Ectodermal cell (in vitro differentiated cells): ENCODE measurements at regions not wholly inside any gene's neighbourhood (a gene's known extent, or its start where the extent isn't known, plus 50 kb on each side); places are given as distances from the start of the nearest gene placed in this dataset.

Experiments used
- H3K27ac ChIP-seq: 2 replicates; pipeline ENCODE4 v1.7.0; 2013; ENCODE audit warnings: mild to moderate bottlenecking, low read depth, low read length; ENCODE audit not compliant: insufficient read depth, poor library complexity, severe bottlenecking
- H3K27me3 ChIP-seq: 2 replicates; pipeline ENCODE4 v1.7.0; 2013; ENCODE audit warnings: mild to moderate bottlenecking, low read length; ENCODE audit not compliant: insufficient read depth, control insufficient read depth, poor library complexity, severe bottlenecking
- H3K36me3 ChIP-seq: one replicate; pipeline ENCODE4 v1.7.0; 2013; ENCODE audit warnings: low read length; ENCODE audit not compliant: control insufficient read depth, insufficient read depth
- H3K4me1 ChIP-seq: one replicate; pipeline ENCODE4 v1.7.0; 2013; ENCODE audit warnings: low read length; ENCODE audit not compliant: control insufficient read depth, insufficient read depth
- H3K4me3 ChIP-seq: 2 replicates; pipeline ENCODE4 v1.7.0; 2013; ENCODE audit warnings: low read depth, low read length, control low read depth; ENCODE audit not compliant: insufficient read depth
- H3K9me3 ChIP-seq: 2 replicates; pipeline ENCODE4 v1.7.0; 2013; ENCODE audit warnings: mild to moderate bottlenecking, low read length, moderate library complexity; ENCODE audit not compliant: control insufficient read depth
- WGBS, 2 experiments: methylation state at CpG; one replicate each; pipeline ENCODE4 v1.1.7; 2013; ENCODE audit warnings: missing lambda C conversion rate in 2 of 2; 5-methylcytosine and 5-hydroxymethylcytosine counted together

DNA sequence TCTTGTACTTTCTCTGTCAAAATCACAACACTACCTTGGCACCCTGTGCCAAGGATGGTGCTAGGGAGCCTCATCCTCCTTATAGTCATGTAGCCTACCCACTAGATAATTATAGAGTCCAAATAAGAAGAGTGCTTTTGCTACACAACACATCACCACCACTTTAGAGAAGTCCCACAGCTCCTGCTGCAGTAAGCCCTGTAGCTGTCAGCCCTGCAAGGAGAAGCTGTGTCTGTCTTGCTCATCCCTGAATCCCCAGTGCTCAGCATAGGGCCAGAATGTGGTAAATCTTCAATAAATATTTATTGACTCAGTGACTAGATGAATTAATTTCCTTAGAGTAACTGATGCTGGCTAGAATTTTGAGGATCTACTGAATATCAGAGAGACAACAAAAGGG is 190.8 kb downstream of the ZNF621 start:
- H3K4me1 ChIP-seq: no peaks in the 10 kb centered on the region
- H3K27ac ChIP-seq: no peak overlapping the region
- no peak overlapping the region for H3K4me3 ChIP-seq
- H3K9me3 ChIP-seq: no peaks in the 10 kb centered on the region
- H3K36me3 ChIP-seq: no peaks in the 10 kb centered on the region
- no peaks in the 10 kb centered on the region for H3K27me3 ChIP-seq

DNA sequence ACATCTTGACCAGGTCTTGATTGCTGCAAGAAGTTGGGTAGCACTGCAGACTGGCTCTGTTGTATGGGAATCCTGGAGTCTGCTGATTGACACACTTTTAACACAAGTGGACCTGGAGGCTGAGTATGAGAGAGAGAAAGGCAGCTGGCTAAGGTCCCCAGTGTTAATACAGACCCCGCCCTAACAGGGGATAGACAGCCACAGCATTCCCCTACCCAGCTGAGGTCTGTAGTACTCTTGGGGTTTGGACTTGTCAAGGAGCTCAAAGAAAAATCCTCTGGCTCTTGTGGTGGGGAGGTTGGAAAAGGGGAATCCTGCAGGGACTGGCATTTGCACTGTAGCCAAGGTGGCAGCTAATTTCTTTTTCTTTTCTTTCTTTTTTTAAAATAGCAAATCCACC is 192.7 kb downstream of the ZNF621 start:
- H3K4me1 ChIP-seq: no peaks in the 10 kb centered on the region
- no peaks in the 10 kb centered on the region for H3K27me3 ChIP-seq
- 82% methylated on average over 1 of the region's 1 CpG; no CpG with 5 or more reads in 1 of the 2 experiments for WGBS, 2 experiments
- no peak overlapping the region for H3K4me3 ChIP-seq
- no peak overlapping the region for H3K27ac ChIP-seq
- no peaks in the 10 kb centered on the region for H3K36me3 ChIP-seq
- H3K9me3 ChIP-seq: no peaks in the 10 kb centered on the region

DNA sequence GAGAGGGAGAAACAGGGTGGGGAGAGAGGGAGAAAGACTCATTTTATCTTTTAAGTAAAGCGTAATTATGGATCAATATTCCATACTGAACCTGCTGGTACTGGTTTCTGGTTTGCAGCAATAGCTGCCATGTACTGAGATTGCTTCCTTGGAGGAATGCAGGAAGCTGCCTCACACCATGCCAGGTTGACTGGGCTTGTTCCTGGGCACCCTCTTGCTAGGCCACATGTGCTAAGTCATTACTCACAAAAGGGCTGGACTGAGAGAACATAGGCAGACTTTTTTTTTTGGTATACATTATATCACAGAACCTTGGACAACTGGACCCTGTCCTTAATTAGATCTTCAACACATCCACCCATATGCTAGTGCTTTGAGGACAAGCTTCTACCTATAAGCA is 193.4 kb downstream of the ZNF621 start:
- WGBS, 2 experiments: 100% methylated on average over 1 of the region's 1 CpG

DNA sequence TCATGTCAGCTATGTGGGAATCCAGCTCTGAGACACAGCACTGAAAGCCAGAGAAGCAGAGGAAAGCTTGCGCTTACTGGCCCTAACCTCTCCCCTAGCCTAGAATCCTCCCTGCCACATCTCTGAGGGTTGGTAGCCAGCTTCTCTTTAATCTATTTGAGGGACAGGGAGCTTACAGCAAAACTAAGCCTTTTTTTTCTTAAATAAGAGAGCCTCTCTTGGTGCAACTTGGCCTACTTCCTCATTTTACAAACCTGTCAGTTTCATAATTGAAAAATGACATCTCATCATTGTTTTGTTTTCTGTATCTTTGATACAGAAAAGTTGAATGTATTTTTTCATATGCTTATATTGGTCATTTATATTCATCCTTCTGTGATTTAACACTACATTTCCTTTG is 193.9 kb downstream of the ZNF621 start:
- H3K27ac ChIP-seq: no peak overlapping the region
- H3K27me3 ChIP-seq: no peaks in the 10 kb centered on the region
- H3K36me3 ChIP-seq: no peaks in the 10 kb centered on the region
- no peak overlapping the region for H3K4me3 ChIP-seq
- WGBS, 2 experiments: 91 to 97% methylated on average over 1 of the region's 1 CpG
- H3K9me3 ChIP-seq: no peaks in the 10 kb centered on the region
- no peaks in the 10 kb centered on the region for H3K4me1 ChIP-seq

More for the DNA sequence above, 193.4 kb downstream of the ZNF621 start:
- Histone ChIP-seq H3K9me3 (no peaks in the 10 kb centered on the region), H3K27me3 (no peaks in the 10 kb centered on the region), H3K27ac (no peak overlapping the region), H3K4me3 (no peak overlapping the region), H3K36me3 (no peaks in the 10 kb centered on the region), H3K4me1 (no peaks in the 10 kb centered on the region)

DNA sequence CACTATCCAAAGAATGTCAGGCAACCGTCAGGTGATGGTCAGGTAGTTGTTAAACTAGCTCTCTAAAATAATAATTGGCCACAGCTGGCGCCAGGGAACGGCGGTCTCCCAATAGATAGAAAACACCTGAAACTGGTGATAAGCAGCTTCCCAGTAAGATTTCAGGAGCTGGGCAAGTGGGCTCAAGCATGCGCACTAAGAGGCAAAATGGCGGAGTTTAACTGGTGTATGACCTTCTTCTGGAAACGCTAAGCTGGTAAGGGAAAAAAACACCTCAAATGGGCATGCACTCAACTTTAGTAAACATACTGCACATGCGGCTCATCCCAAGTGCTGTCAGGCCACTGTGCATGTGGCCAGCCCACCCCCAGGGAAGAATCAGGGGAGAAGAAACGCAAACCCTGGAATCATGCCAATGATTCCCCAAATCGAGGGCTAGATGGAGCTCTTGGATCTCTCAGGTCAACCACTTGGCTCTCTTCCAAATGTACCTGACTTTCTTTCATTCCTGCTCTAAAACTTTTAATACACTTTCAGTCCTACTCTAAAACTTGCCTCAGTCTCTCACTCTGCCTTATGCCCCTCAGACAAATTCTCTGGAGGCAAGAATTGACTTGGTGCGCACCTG is 195.0 kb downstream of the ZNF621 start:
- 89 to 91% methylated on average over 11 of the region's 11 CpGs for WGBS, 2 experiments
- Histone ChIP-seq H3K4me1 (no peaks in the 10 kb centered on the region), H3K9me3 (no peaks in the 10 kb centered on the region), H3K27ac (no peak overlapping the region), H3K36me3 (no peaks in the 10 kb centered on the region), H3K27me3 (no peaks in the 10 kb centered on the region), H3K4me3 (no peak overlapping the region)

DNA sequence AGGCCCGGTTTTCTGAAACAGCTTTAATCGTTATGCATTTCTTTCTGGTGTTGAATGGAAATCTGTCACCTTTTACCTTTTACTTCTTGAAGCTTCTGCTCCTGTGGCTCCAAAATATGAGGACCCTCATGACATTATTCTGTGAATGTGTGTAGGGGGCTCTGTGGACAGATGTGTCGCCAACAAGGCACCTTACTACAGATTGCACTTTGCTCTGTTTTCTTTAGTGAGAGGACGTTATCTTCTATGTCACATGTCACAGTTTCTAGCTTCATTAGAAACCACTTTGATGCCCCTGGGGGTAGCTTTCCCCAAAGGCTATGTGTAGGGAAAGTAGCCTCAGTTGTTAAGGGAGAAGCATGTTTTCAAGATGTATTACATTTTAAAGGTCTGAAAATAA is 195.6 kb downstream of the ZNF621 start:
- Histone ChIP-seq H3K27ac (no peak overlapping the region), H3K9me3 (no peaks in the 10 kb centered on the region), H3K27me3 (no peaks in the 10 kb centered on the region), H3K4me1 (no peaks in the 10 kb centered on the region), H3K4me3 (no peak overlapping the region), H3K36me3 (no peaks in the 10 kb centered on the region)
- 93 to 94% methylated on average over 3 to 4 of the region's 4 CpGs for WGBS, 2 experiments

DNA sequence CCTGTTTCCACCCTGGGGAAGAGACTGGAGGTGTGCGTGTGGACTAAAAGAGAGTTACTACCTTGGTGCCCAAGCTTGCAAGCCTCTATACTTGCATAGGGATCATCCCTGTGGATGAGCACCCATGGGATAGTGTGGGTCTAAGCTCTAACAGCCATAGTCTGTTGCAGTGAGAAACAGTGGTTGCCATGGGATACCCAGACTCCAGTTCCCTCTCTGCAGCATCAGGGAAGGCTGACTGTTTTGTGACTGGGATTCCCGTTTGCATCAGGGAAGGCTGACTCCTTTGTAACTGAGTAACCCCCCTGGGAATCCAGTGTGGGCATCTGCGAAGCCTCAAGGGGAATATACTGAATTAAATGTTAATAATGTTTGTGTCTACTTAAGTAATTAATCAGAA is 196.1 kb downstream of the ZNF621 start:
- Histone ChIP-seq H3K27ac (no peak overlapping the region), H3K36me3 (no peaks in the 10 kb centered on the region), H3K4me3 (no peak overlapping the region), H3K9me3 (no peaks in the 10 kb centered on the region), H3K4me1 (no peaks in the 10 kb centered on the region), H3K27me3 (no peaks in the 10 kb centered on the region)
- 68 to 71% methylated on average over 3 of the region's 3 CpGs for WGBS, 2 experiments

DNA sequence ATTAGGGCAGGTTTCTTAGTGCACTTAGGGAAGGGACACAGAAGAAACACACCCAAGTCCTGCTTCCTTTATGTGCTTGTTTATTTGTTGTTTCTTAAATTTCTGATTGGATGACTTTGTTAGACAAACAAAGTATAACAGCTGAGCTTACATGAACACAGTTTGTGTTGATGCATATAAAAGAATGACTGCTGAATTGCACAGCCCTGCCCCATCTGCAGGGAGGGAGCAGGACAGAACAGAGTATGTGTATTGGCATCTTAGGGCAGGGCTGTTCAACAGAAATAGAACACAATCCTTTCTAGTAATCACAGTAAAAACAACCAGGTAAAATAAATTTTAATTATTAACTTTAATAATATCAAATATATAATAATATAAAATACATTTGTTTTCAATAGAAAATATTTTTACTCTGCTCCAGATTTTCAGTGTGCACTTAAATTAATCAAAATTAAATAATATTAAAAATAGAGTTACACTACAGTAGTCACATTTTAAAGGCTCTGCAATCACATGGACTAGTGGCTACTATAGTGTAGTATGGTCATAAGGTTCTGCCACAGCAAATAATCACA is 198.4 kb downstream of the ZNF621 start:
- H3K36me3 ChIP-seq: no peaks in the 10 kb centered on the region
- no peaks in the 10 kb centered on the region for H3K9me3 ChIP-seq
- no peaks in the 10 kb centered on the region for H3K4me1 ChIP-seq
- H3K27me3 ChIP-seq: no peaks in the 10 kb centered on the region
- H3K4me3 ChIP-seq: no peak overlapping the region
- H3K27ac ChIP-seq: no peak overlapping the region

DNA sequence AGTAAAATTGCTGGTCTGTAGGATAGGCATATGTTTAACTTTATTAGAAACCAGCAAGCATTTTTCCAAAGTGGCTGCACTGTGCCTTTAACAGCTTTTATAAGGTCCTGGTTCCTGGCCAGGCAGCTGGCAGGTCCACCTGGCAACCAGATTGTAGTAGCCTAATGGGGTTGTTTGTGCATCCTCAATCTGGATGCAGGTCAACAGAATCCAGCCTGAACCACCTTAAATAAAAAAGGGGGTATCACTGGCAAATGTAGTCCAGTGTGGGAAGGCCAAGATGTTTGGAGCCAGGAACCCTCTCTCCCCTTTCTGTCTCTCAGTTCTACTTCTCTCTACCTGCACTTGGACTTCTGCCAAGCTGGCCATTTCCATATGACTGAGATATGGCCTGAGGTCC is 200.3 kb downstream of the ZNF621 start:
- Histone ChIP-seq H3K4me1 (no peaks in the 10 kb centered on the region), H3K36me3 (no peaks in the 10 kb centered on the region), H3K27ac (no peak overlapping the region), H3K4me3 (no peak overlapping the region), H3K27me3 (no peaks in the 10 kb centered on the region), H3K9me3 (no peaks in the 10 kb centered on the region)

DNA sequence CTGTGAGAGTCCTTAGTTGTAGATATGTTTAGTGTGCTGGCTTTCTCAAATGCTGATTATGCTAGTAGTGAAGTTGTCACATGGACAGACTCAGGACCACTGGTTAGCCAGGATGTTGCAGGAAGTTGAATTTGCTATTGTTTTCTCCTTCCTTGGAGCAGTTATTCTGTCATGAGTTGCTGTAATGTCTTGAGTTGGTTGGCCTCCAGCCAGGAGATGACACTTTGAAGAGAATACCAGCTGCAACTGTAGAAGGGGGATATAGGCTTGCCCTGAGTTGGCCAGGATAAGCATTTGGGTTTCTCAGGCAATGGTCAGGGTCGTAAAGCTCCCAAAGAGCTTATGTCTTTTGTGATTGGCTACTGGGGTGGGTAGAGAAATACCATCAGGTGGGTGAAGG is 206.7 kb downstream of the ZNF621 start:
- 82 to 92% methylated on average over 1 of the region's 1 CpG for WGBS, 2 experiments

DNA sequence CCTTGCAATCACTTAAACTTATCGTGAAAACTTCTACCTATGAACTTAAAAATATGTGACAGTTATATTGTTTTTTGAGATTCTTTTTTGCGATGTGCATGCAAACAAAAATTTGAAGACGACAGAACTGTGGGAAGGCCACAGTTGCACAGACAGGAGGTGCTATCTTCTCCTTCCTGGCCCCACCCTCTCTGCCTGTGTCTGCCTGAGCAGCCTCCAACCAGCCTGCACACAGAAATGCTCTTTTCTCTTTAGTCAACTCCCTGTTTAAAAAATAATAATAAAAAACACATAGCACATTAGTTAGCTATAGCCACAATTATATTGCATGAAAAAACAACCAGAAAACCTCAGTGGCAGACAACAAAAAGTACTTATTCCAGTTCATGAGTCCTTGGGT is 212.2 kb downstream of the ZNF621 start:
- 86 to 87% methylated on average over 2 of the region's 3 CpGs for WGBS, 2 experiments
- Histone ChIP-seq H3K36me3 (no peaks in the 10 kb centered on the region), H3K4me1 (no peaks in the 10 kb centered on the region), H3K9me3 (no peaks in the 10 kb centered on the region), H3K4me3 (no peak overlapping the region), H3K27ac (no peak overlapping the region), H3K27me3 (no peaks in the 10 kb centered on the region)

More for the DNA sequence above, 206.7 kb downstream of the ZNF621 start:
- H3K4me1 ChIP-seq: no peaks in the 10 kb centered on the region
- no peaks in the 10 kb centered on the region for H3K9me3 ChIP-seq
- H3K27me3 ChIP-seq: no peaks in the 10 kb centered on the region
- H3K36me3 ChIP-seq: no peaks in the 10 kb centered on the region
- H3K4me3 ChIP-seq: no peak overlapping the region
- H3K27ac ChIP-seq: no peak overlapping the region
